H9 (cell line): ENCODE measurements at regions not wholly inside any gene's neighbourhood (a gene's known extent, or its start where the extent isn't known, plus 50 kb on each side); places are given as distances from the start of the nearest gene placed in this dataset.

Source experiments
- DNase-seq: peaks from one replicate; pipeline ENCODE4 v3.0.0-alpha.2; 2017
- H2AFZ ChIP-seq: one replicate; pipeline ENCODE4 v1.6.1; 2013; ENCODE audit warnings: mild to moderate bottlenecking, low read length, control low read depth, moderate library complexity
- H2AK5ac ChIP-seq: 2 replicates; pipeline ENCODE4 v1.6.1; 2013; ENCODE audit warnings: low read length, control low read depth, mixed read lengths; ENCODE audit not compliant: insufficient read length
- H2BK120ac ChIP-seq: one replicate; pipeline ENCODE4 v1.6.1; 2013; ENCODE audit warnings: low read depth, mild to moderate bottlenecking, low read length, control low read depth, inconsistent platforms; ENCODE audit not compliant: poor library complexity, severe bottlenecking
- H2BK12ac ChIP-seq: 2 replicates; pipeline ENCODE4 v1.6.1; 2013; ENCODE audit warnings: low read length, control low read depth, mixed read lengths, low read depth; ENCODE audit not compliant: insufficient read length
- H2BK15ac ChIP-seq: 2 replicates; pipeline ENCODE4 v1.6.1; 2013; ENCODE audit warnings: low read depth, low read length, control low read depth
- H2BK20ac ChIP-seq: one replicate; pipeline ENCODE4 v1.6.1; 2013; ENCODE audit warnings: low read depth, mild to moderate bottlenecking, low read length, control low read depth, inconsistent platforms; ENCODE audit not compliant: poor library complexity, severe bottlenecking
- H2BK5ac ChIP-seq: 2 replicates; pipeline ENCODE4 v1.6.1; 2013; ENCODE audit warnings: low read length, control low read depth, mixed read lengths; ENCODE audit not compliant: insufficient read length
- H3K14ac ChIP-seq: 2 replicates; pipeline ENCODE4 v1.6.1; 2013; ENCODE audit warnings: low read length, control low read depth; ENCODE audit not compliant: insufficient read depth
- H3K18ac ChIP-seq: 2 replicates; pipeline ENCODE4 v1.6.1; 2013; ENCODE audit warnings: low read depth, mild to moderate bottlenecking, mixed read lengths, low read length, control low read depth; ENCODE audit not compliant: insufficient read length
- H3K23ac ChIP-seq: 2 replicates; pipeline ENCODE4 v1.6.1; 2013; ENCODE audit warnings: low read length, control low read depth, mixed read lengths, low read depth; ENCODE audit not compliant: insufficient read length
- H3K23me2 ChIP-seq: 2 replicates; pipeline ENCODE4 v1.6.1; 2013; ENCODE audit warnings: low read depth, mild to moderate bottlenecking, mixed read lengths, low read length, control low read depth; ENCODE audit not compliant: insufficient read length, poor library complexity, severe bottlenecking
- H3K27ac ChIP-seq: 2 replicates; pipeline ENCODE4 v1.5.1; 2013; ENCODE audit warnings: low read length, control low read depth, mixed read lengths, low read depth; ENCODE audit not compliant: insufficient read length
- H3K27me3 ChIP-seq: 2 replicates; pipeline ENCODE4 v1.6.1; 2013; ENCODE audit warnings: low read length, control low read depth, inconsistent platforms; ENCODE audit not compliant: insufficient read depth
- H3K4ac ChIP-seq: 2 replicates; pipeline ENCODE4 v1.6.1; 2013; ENCODE audit warnings: low read depth, mild to moderate bottlenecking, control low read depth, inconsistent platforms, low read length, moderate library complexity
- H3K4me1 ChIP-seq: 2 replicates; pipeline ENCODE4 v1.6.1; 2013; ENCODE audit warnings: low read length, control low read depth, inconsistent platforms; ENCODE audit not compliant: insufficient read depth
- H3K4me2 ChIP-seq: 2 replicates; pipeline ENCODE4 v1.6.1; 2013; ENCODE audit warnings: low read length, control low read depth, mixed read lengths; ENCODE audit not compliant: insufficient read length, insufficient read depth
- H3K56ac ChIP-seq: 2 replicates; pipeline ENCODE4 v1.6.1; 2013; ENCODE audit warnings: low read depth, mild to moderate bottlenecking, mixed read lengths, low read length, control low read depth; ENCODE audit not compliant: insufficient read length
- H3K79me1 ChIP-seq: 2 replicates; pipeline ENCODE4 v1.6.1; 2013; ENCODE audit warnings: low read depth, mild to moderate bottlenecking, moderate library complexity, low read length, control low read depth, inconsistent platforms; ENCODE audit not compliant: insufficient read depth, poor library complexity, severe bottlenecking
- H3K79me2 ChIP-seq: 2 replicates; pipeline ENCODE4 v1.6.1; 2013; ENCODE audit warnings: low read length, control low read depth, inconsistent platforms; ENCODE audit not compliant: insufficient read depth
- H3K9ac ChIP-seq: 2 replicates; pipeline ENCODE4 v1.6.1; 2013; ENCODE audit warnings: low read length, control low read depth, mixed read lengths; ENCODE audit not compliant: insufficient read length; ENCODE audit errors: extremely low read depth
- H3K9me3 ChIP-seq: one replicate; pipeline ENCODE4 v1.6.1; 2013; ENCODE audit warnings: low read depth, low read length, inconsistent platforms; ENCODE audit not compliant: control insufficient read depth
- H3T11ph ChIP-seq: one replicate; pipeline ENCODE4 v1.6.1; 2013; ENCODE audit warnings: mild to moderate bottlenecking, low read length, control low read depth, inconsistent platforms
- H4K20me1 ChIP-seq: one replicate; pipeline ENCODE4 v1.6.1; 2013; ENCODE audit not compliant: control insufficient read depth, insufficient read length, insufficient read depth
- H4K5ac ChIP-seq: 2 replicates; pipeline ENCODE4 v1.6.1; 2013; ENCODE audit warnings: low read depth, mild to moderate bottlenecking, mixed read lengths, low read length, control low read depth; ENCODE audit not compliant: insufficient read length
- H4K8ac ChIP-seq: replicated peaks from 2 replicates; pipeline ENCODE4 v1.6.1; 2013; ENCODE audit warnings: low read length, control low read depth, mixed read lengths, low read depth; ENCODE audit not compliant: insufficient read length
- H4K91ac ChIP-seq: 2 replicates; pipeline ENCODE4 v1.6.1; 2013; ENCODE audit warnings: low read depth, mild to moderate bottlenecking, moderate library complexity, mixed read lengths, low read length, control low read depth; ENCODE audit not compliant: insufficient read length
- H3K27ac Mint-ChIP-seq, 3 experiments: 2 replicates in 2 of 3; 3 replicates in 1 of 3; pipeline ENCODE4 v1.8.0; 2020 to 2021; ENCODE audit warnings: mixed read lengths in 3 of 3, mild to moderate bottlenecking in 1 of 3, moderate library complexity in 1 of 3
- H3K27me3 Mint-ChIP-seq: 2 replicates; pipeline ENCODE4 v1.8.0; 2021; ENCODE audit warnings: low read depth, mild to moderate bottlenecking, moderate library complexity, mixed read lengths
- H3K36me3 Mint-ChIP-seq, 3 experiments: 2 replicates in 2 of 3; 3 replicates in 1 of 3; pipeline ENCODE4 v1.8.0; 2020 to 2021; ENCODE audit warnings: low read depth in 3 of 3, mixed read lengths in 3 of 3; ENCODE audit not compliant: insufficient read depth in 1 of 3
- H3K4me1 Mint-ChIP-seq, 2 experiments: 2 replicates each; pipeline ENCODE4 v1.8.0; 2020; ENCODE audit warnings: mixed read lengths in 2 of 2
- H3K4me3 Mint-ChIP-seq, 2 experiments: 2 replicates in 1 of 2; 3 replicates in 1 of 2; pipeline ENCODE4 v1.8.0; 2020 to 2021; ENCODE audit warnings: mild to moderate bottlenecking in 2 of 2, mixed read lengths in 2 of 2, moderate library complexity in 1 of 2
- H3K9me3 Mint-ChIP-seq, 2 experiments: 2 replicates in 1 of 2; 3 replicates in 1 of 2; pipeline ENCODE4 v1.8.0; 2020; ENCODE audit warnings: mild to moderate bottlenecking in 2 of 2, mixed read lengths in 2 of 2, moderate library complexity in 1 of 2
- TF ChIP-seq, protein P1 (sequence below): fragments of 200-600 bp; sonication (generic); conservative IDR thresholded peaks from 3 replicates; pipeline ENCODE4 v1.8.0; 2021; ENCODE audit warnings: antibody characterized with exemption, mild to moderate bottlenecking

- H2BK12ac ChIP-seq, result no peak overlapping the region
- H3K27ac Mint-ChIP-seq, result no peak overlapping the region
- H3K56ac ChIP-seq, result no peak overlapping the region
- no peak overlapping the region for H3K4me2 ChIP-seq
- H2AK5ac ChIP-seq, result no peak overlapping the region
- no peaks in the 10 kb centered on the region for H3K9me3 Mint-ChIP-seq
- H3T11ph ChIP-seq, result no peak overlapping the region
- no peaks in the 10 kb centered on the region for H3K79me1 ChIP-seq
- DNase-seq, result no peak
- no peak overlapping the region for H3K4ac ChIP-seq
- no peaks in the 10 kb centered on the region for H3K23me2 ChIP-seq
- no peaks in the 10 kb centered on the region for H3K79me2 ChIP-seq
- peaks cover 3 to 5% of the 10 kb centered on the region in 2 experiments; a peak in 3 of 4 replicates for H3K4me1 Mint-ChIP-seq
- no peak overlapping the region for H2BK120ac ChIP-seq
- H4K5ac ChIP-seq, result no peak overlapping the region
- no peak overlapping the region for H3K23ac ChIP-seq
- no peak overlapping the region for H3K14ac ChIP-seq
- no peak overlapping the region for H3K9ac ChIP-seq
- H3K27ac ChIP-seq, result no peak overlapping the region
- no peak overlapping the region for H2BK20ac ChIP-seq
- H3K4me1 ChIP-seq, result no peaks in the 10 kb centered on the region; the same call in 1 of the 2 replicates
- H2AFZ ChIP-seq, result no peak overlapping the region
- no peaks in the 10 kb centered on the region for H3K36me3 Mint-ChIP-seq
- no peaks in the 10 kb centered on the region for H4K20me1 ChIP-seq
- no peak overlapping the region for H4K8ac ChIP-seq
- H4K91ac ChIP-seq, result no peak overlapping the region
- H3K9me3 ChIP-seq, result no peaks in the 10 kb centered on the region
- TF ChIP-seq, protein P1, sequence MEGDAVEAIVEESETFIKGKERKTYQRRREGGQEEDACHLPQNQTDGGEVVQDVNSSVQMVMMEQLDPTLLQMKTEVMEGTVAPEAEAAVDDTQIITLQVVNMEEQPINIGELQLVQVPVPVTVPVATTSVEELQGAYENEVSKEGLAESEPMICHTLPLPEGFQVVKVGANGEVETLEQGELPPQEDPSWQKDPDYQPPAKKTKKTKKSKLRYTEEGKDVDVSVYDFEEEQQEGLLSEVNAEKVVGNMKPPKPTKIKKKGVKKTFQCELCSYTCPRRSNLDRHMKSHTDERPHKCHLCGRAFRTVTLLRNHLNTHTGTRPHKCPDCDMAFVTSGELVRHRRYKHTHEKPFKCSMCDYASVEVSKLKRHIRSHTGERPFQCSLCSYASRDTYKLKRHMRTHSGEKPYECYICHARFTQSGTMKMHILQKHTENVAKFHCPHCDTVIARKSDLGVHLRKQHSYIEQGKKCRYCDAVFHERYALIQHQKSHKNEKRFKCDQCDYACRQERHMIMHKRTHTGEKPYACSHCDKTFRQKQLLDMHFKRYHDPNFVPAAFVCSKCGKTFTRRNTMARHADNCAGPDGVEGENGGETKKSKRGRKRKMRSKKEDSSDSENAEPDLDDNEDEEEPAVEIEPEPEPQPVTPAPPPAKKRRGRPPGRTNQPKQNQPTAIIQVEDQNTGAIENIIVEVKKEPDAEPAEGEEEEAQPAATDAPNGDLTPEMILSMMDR, result no peak
- H3K4me3 Mint-ChIP-seq, result no peak overlapping the region
- no peaks in the 10 kb centered on the region for H3K27me3 ChIP-seq
- H3K18ac ChIP-seq, result no peak overlapping the region
- no peak overlapping the region for H2BK15ac ChIP-seq
- H3K27me3 Mint-ChIP-seq, result no peaks in the 10 kb centered on the region
- no peak overlapping the region for H2BK5ac ChIP-seq
Measured at GRCh38 chr3:5458526-5458925, 271.0 kb downstream of the EDEM1 start.
